22Rv1 (cell line): ENCODE measurements at regions not wholly inside any gene's neighbourhood (a gene's known extent, or its start where the extent isn't known, plus 50 kb on each side); places are given as distances from the start of the nearest gene placed in this dataset.

Experiments used
- ZFX ChIP-seq: fragments of 450-650 bp; IDR thresholded peaks from 2 replicates; pipeline ENCODE4 v1.6.1; 2017; ENCODE audit warnings: antibody characterized with exemption, borderline replicate concordance
- TF ChIP-seq, protein P1 (sequence below): fragments of 450-650 bp; IDR thresholded peaks from 2 replicates; pipeline ENCODE4 v1.5.1; 2017; ENCODE audit warnings: mild to moderate bottlenecking

DNA sequence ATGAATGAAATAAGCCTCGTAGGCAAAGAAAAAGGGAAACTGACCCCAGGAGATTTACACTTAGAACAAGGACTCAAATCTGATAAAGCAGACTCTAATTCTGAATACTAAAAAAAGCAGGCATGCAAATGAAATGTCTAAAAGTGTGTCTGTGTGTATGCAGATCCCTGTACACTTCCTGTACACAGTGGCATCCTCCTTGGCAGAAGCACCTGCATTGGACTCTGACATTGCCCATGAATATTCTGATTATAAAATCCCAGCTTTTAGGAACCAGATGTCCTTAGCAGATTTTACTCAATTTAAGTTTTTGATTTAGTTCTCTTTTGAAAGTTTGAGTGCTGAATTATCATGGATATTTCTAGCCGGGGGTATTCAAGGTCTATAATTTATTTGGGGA is 306.0 kb upstream of the CDH8 start:
- TF ChIP-seq, protein P1, sequence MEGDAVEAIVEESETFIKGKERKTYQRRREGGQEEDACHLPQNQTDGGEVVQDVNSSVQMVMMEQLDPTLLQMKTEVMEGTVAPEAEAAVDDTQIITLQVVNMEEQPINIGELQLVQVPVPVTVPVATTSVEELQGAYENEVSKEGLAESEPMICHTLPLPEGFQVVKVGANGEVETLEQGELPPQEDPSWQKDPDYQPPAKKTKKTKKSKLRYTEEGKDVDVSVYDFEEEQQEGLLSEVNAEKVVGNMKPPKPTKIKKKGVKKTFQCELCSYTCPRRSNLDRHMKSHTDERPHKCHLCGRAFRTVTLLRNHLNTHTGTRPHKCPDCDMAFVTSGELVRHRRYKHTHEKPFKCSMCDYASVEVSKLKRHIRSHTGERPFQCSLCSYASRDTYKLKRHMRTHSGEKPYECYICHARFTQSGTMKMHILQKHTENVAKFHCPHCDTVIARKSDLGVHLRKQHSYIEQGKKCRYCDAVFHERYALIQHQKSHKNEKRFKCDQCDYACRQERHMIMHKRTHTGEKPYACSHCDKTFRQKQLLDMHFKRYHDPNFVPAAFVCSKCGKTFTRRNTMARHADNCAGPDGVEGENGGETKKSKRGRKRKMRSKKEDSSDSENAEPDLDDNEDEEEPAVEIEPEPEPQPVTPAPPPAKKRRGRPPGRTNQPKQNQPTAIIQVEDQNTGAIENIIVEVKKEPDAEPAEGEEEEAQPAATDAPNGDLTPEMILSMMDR, result no peak
- TF ChIP-seq ZFX, result no peak
